T-helper 17 cell (primary cell): ENCODE measurements at regions not wholly inside any gene's neighbourhood (a gene's known extent, or its start where the extent isn't known, plus 50 kb on each side); places are given as distances from the start of the nearest gene placed in this dataset.
A peak's percentile ranks its signal among the peaks of the same experiment; 100 is the strongest.

Source experiments
- ATAC-seq: fragments of 150-1000 bp; cut with Tn5 transposase; 2 replicates; pipeline ENCODE4 v1.10.0; 2021; ENCODE audit warnings: mild to moderate bottlenecking, moderate library complexity
- DNase-seq, 3 donors: peaks; one replicate each; pipeline versions ENCODE4 v3.0.0 to v3.0.0-alpha.2; 2020 to 2021
- H3K9me3 ChIP-seq: one replicate; pipeline ENCODE4 v1.7.0; 2013; ENCODE audit warnings: low read length, mild to moderate bottlenecking; ENCODE audit not compliant: control insufficient read depth, poor library complexity, severe bottlenecking
- H3K27ac Mint-ChIP-seq: one replicate; pipeline ENCODE4 v1.8.0; 2022; ENCODE audit warnings: mild to moderate bottlenecking, moderate library complexity, mixed read lengths
- H3K27me3 Mint-ChIP-seq: one replicate; pipeline ENCODE4 v1.8.0; 2022; ENCODE audit warnings: mixed read lengths
- H3K36me3 Mint-ChIP-seq: one replicate; pipeline ENCODE4 v1.8.0; 2022; ENCODE audit warnings: low read depth, mixed read lengths
- H3K4me1 Mint-ChIP-seq: one replicate; pipeline ENCODE4 v1.8.0; 2022; ENCODE audit warnings: mild to moderate bottlenecking, mixed read lengths
- H3K4me3 Mint-ChIP-seq: one replicate; pipeline ENCODE4 v1.8.0; 2022; ENCODE audit warnings: mild to moderate bottlenecking, moderate library complexity, mixed read lengths

DNA sequence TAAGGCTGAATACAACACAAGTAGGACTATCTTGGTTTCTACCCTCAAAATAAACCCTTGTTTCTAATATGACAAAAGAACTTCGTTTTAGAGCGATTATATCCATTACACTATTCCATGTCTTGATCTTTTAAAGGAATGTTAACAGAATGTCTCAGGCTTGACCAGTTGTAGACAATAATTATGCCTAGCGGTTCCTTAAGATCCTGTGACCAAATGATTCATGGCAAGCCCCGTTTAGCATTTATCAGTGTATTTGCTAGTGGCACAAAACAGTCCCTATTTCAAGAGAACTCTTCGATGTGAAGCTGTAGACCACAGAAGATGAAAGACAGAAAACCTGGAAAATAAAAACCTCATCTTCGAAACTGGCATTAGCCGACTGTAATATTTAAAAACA lies 200.9 kb upstream of the SOX9 start:
- no peak for DNase-seq
- peaks cover 2% of the 10 kb centered on the region for H3K4me1 Mint-ChIP-seq
- no peak for ATAC-seq
- H3K27ac Mint-ChIP-seq = no peak overlapping the region
- peaks cover 12% of the 10 kb centered on the region for H3K27me3 Mint-ChIP-seq
- H3K36me3 Mint-ChIP-seq = peaks cover 2% of the 10 kb centered on the region
- peaks cover 2% of the 10 kb centered on the region for H3K9me3 ChIP-seq
- H3K4me3 Mint-ChIP-seq = no peak overlapping the region

DNA sequence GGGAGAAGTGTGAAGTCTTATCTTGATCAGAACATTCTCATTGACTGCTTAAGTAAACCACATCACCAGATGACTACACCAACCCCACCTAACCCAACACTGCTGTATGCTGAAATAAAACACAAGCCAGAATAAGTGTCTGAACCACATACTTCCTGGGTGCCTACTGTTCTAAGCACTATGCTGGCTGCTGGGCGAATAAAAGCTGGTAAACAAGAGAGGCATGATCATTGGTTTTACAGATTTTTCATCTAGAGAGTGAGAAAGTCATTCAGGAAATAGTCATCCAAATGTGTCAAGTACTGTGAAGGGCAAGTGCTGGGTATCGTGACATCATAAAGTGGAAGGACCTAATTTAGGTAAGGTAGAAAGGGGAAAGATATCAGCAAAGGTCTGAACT lies 199.0 kb upstream of the SOX9 start:
- peak; percentile 83 for ATAC-seq
- Mint-ChIP-seq H3K27ac (no peak overlapping the region), H3K27me3 (peaks cover 5% of the 10 kb centered on the region)

DNA sequence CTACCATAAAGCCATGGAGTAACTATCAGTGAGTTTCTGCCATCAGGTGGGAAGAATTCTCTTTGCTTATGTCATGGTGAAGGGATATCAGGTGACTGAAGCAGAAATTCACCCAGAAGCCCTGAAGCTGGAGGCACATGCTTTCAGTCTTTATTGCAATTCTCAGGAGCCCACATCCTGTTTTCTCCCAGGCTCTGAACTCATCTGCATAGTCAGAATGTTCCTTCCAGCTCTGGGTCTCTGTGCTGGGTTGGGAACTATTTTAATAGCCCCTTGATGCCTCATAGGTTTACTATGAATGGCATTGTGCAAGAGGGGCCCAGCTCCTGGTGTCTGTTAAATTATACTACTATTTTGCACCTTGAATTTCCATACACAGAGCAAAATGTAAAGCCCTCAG lies 198.4 kb upstream of the SOX9 start:
- H3K4me1 Mint-ChIP-seq = peaks cover 2% of the 10 kb centered on the region
- H3K4me3 Mint-ChIP-seq = no peak overlapping the region
- no peak for ATAC-seq
- peaks cover 2% of the 10 kb centered on the region for H3K36me3 Mint-ChIP-seq
- H3K9me3 ChIP-seq = peaks cover 2% of the 10 kb centered on the region
- DNase-seq = no peak
- no peak overlapping the region for H3K27ac Mint-ChIP-seq
- H3K27me3 Mint-ChIP-seq = peaks cover 4% of the 10 kb centered on the region

More for the DNA sequence above, 199.0 kb upstream of the SOX9 start:
- H3K36me3 Mint-ChIP-seq = peaks cover 2% of the 10 kb centered on the region
- H3K4me1 Mint-ChIP-seq = peaks cover 2% of the 10 kb centered on the region
- no peak for DNase-seq
- H3K4me3 Mint-ChIP-seq = no peak overlapping the region
- H3K9me3 ChIP-seq = peaks cover 2% of the 10 kb centered on the region

DNA sequence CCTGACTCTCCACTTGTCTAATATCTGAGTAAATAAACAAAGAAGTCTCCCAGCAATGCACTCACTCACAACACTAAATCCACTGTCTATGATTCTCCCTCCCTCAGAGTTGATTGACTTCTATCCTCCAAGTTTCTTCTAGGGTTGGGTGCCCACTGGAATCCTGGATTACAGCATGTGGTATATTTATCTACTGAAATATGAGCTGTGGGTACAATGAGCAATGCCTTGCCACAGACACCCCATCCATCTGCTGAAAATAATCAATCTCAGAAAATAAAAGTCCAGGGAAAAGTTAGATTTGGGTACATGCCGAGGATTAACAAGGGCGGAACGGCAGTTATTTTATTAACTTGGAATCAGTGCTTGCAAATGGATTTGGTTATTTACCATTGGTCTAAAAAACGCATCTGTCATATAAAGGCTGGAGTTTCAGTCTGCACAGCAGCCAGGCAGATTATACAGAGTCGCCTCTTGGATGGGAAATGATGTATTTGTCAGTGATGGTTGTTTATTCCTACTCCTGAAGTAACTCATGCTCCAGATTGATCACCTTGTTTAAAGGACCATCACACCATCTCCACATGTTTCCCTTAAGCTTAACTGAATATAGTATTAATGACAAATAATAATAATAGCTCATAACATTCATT lies 193.9 kb upstream of the SOX9 start:
- Mint-ChIP-seq H3K36me3 (no peaks in the 10 kb centered on the region), H3K27ac (no peak overlapping the region), H3K27me3 (no peaks in the 10 kb centered on the region), H3K4me3 (no peak overlapping the region), H3K4me1 (peaks cover 1% of the 10 kb centered on the region)
- DNase-seq = no peak
- no peaks in the 10 kb centered on the region for H3K9me3 ChIP-seq
- ATAC-seq = no peak

DNA sequence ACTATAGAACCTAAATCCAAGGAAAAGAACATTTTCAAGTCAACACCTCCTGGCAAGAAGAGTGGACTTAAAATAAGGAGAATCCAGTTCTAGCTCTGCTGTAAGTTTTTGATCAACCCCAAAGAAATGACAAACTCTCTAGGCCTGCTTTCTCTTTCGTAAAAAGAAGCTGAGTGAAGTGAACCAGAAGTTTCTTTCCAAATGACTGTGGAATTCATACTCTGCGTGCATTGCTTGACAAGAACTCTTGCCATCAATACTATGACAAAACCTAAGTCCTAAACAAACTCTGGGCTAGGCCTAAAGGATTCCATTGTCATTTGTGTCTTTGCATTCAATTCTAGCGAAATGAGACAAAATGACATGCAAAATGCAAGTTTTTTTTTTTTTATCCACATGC lies 187.5 kb upstream of the SOX9 start:
- Mint-ChIP-seq H3K4me3 (no peak overlapping the region), H3K36me3 (no peaks in the 10 kb centered on the region), H3K27ac (no peak overlapping the region), H3K4me1 (no peaks in the 10 kb centered on the region), H3K27me3 (no peaks in the 10 kb centered on the region)
- no peaks in the 10 kb centered on the region for H3K9me3 ChIP-seq
- ATAC-seq (no peak), DNase-seq (no peak)

DNA sequence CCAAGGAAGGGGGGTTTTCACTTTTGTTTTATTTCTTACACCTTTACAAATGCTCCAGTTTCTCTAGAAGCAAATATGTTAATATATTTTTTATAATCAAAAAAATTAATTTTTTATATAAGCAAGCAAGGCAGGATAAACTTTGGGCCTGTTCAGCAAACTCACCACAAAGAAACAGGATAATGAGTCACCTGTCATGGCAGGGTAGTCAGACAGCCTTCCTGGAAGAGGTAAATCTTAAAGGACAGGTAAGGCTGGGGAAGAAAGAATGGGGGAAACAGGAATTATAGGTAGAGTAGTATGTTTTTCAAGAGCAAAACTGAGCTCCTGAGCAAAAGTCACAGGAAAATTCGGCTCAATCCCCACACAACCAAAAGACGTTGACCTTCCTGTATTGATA lies 186.3 kb upstream of the SOX9 start:
- Mint-ChIP-seq H3K27ac (no peak overlapping the region), H3K4me1 (no peaks in the 10 kb centered on the region), H3K36me3 (no peaks in the 10 kb centered on the region), H3K27me3 (no peaks in the 10 kb centered on the region), H3K4me3 (no peak overlapping the region)
- no peak for ATAC-seq
- no peaks in the 10 kb centered on the region for H3K9me3 ChIP-seq
- no peak for DNase-seq

DNA sequence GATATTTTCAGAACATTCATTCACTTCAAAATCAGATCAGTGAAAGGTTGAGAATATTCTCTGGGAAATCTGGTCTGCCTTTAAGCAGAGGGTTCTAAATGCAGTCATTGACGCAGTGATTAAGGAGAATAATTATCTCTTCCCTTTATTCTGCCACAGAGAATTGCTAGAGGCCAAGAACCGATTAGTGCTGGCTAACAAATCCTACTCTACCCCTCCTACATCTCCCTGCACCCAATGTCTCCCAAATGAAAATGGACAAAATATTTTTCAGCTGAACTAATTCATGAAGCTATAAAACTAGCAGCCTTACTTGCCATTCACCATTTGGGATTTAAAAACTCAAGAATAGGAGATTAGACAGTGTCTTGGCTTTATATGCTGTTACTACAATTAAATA lies 185.5 kb upstream of the SOX9 start:
- ATAC-seq = no peak
- Mint-ChIP-seq H3K27ac (no peak overlapping the region), H3K27me3 (no peaks in the 10 kb centered on the region), H3K4me3 (no peak overlapping the region), H3K4me1 (no peaks in the 10 kb centered on the region), H3K36me3 (no peaks in the 10 kb centered on the region)
- no peaks in the 10 kb centered on the region for H3K9me3 ChIP-seq
- DNase-seq = no peak

GRCh38 chr17:71936977-71937376 lies 183.8 kb upstream of the SOX9 start:
- Mint-ChIP-seq H3K4me1 (no peaks in the 10 kb centered on the region), H3K27ac (no peak overlapping the region), H3K4me3 (no peak overlapping the region), H3K27me3 (no peaks in the 10 kb centered on the region), H3K36me3 (no peaks in the 10 kb centered on the region)
- no peaks in the 10 kb centered on the region for H3K9me3 ChIP-seq
- ATAC-seq (no peak), DNase-seq (no peak)

- ATAC-seq (no peak), DNase-seq (no peak)
- Mint-ChIP-seq H3K4me3 (no peak overlapping the region), H3K27ac (no peak overlapping the region), H3K36me3 (no peaks in the 10 kb centered on the region), H3K27me3 (no peaks in the 10 kb centered on the region), H3K4me1 (no peaks in the 10 kb centered on the region)
- no peaks in the 10 kb centered on the region for H3K9me3 ChIP-seq
Measured at GRCh38 chr17:71937914-71938313, 182.9 kb upstream of the SOX9 start.

DNA sequence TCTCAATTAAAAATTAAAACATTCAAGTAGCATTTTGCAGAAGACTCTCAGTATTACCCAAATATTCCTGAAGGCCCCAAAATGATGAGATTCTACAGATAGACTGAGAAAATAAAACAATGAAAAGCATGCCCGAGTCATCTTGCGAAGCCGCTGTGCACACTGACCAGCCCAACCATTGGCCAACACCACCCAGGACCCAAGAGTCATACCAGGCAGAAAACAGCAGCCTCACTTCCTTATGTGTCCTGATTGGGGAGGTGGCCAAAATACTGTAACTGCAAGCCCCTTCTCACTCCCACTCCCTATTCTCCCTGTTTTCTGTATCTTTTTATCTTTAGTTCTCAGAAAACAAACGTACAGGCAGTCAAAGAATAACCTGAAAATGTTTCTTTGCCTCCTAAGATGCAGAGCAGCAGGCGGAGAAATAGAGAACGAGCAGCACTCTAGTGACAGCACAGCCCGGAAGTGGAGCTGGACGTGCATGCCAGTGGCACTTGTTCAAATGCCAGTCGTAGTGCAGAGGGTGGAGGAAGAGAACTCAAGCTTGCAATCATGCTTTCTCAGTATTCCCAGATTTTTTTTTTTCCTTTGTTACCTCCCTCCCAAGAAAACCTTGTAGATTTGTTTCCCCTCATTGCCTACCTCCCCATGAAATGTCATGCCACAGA lies 182.3 kb upstream of the SOX9 start:
- Mint-ChIP-seq H3K27ac (no peak overlapping the region), H3K4me1 (no peaks in the 10 kb centered on the region), H3K27me3 (no peaks in the 10 kb centered on the region), H3K4me3 (no peak overlapping the region), H3K36me3 (no peaks in the 10 kb centered on the region)
- no peaks in the 10 kb centered on the region for H3K9me3 ChIP-seq
- ATAC-seq (no peak), DNase-seq (no peak)

GRCh38 chr17:71941920-71942319 lies 178.9 kb upstream of the SOX9 start:
- H3K4me3 Mint-ChIP-seq = no peak overlapping the region
- no peaks in the 10 kb centered on the region for H3K27me3 Mint-ChIP-seq
- H3K4me1 Mint-ChIP-seq = no peaks in the 10 kb centered on the region
- DNase-seq (no peak), ATAC-seq (no peak)
- no peaks in the 10 kb centered on the region for H3K9me3 ChIP-seq
- no peak overlapping the region for H3K27ac Mint-ChIP-seq
- no peaks in the 10 kb centered on the region for H3K36me3 Mint-ChIP-seq

DNA sequence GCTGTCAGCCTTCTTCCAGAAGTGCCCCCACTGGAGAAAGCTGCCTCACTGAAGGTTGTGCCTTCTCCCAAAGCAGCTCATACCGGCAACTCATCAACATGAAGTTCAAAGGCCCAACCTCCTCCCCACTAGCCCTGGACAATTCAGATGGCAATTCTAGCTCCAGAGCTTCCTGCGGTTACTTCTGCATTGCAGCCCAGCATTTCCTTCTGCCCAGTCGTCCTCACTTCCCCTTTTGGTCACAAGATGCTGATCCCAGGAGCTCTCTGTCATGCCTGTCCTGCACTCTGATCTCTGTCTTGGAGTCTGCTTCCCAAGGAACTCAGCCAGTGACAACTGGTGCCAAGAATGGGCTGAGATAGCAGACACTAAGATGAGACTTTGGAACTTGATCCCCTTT lies 178.2 kb upstream of the SOX9 start:
- no peak overlapping the region for H3K27ac Mint-ChIP-seq
- H3K4me3 Mint-ChIP-seq = no peak overlapping the region
- H3K9me3 ChIP-seq = no peaks in the 10 kb centered on the region
- H3K27me3 Mint-ChIP-seq = no peaks in the 10 kb centered on the region
- no peaks in the 10 kb centered on the region for H3K4me1 Mint-ChIP-seq
- ATAC-seq (no peak), DNase-seq (no peak)
- no peaks in the 10 kb centered on the region for H3K36me3 Mint-ChIP-seq

- DNase-seq (no peak), ATAC-seq (no peak)
- H3K27me3 Mint-ChIP-seq = no peaks in the 10 kb centered on the region
- H3K4me1 Mint-ChIP-seq = no peaks in the 10 kb centered on the region
- no peaks in the 10 kb centered on the region for H3K36me3 Mint-ChIP-seq
- no peak overlapping the region for H3K4me3 Mint-ChIP-seq
- H3K9me3 ChIP-seq = no peaks in the 10 kb centered on the region
- H3K27ac Mint-ChIP-seq = no peak overlapping the region
Measured at GRCh38 chr17:71948703-71949422, 172.0 kb upstream of the SOX9 start.

GRCh38 chr17:71959154-71959553 lies 161.7 kb upstream of the SOX9 start:
- Mint-ChIP-seq H3K36me3 (no peaks in the 10 kb centered on the region), H3K27me3 (no peaks in the 10 kb centered on the region), H3K4me1 (no peaks in the 10 kb centered on the region), H3K4me3 (no peak overlapping the region), H3K27ac (no peak overlapping the region)
- ATAC-seq (no peak), DNase-seq (no peak)
- no peaks in the 10 kb centered on the region for H3K9me3 ChIP-seq
